ENCODE measurements at regions not wholly inside any gene's neighbourhood (a gene's known extent, or its start where the extent isn't known, plus 50 kb on each side); places are given as distances from the start of the nearest gene placed in this dataset.
A peak's percentile ranks its signal among the peaks of the same experiment; 100 is the strongest.

GRCh38 chr14:44291366-44291915 lies 215.6 kb downstream of the FSCB start:
- DNase-seq, result no peak

GRCh38 chr14:44287858-44288257 lies 219.2 kb downstream of the FSCB start:
- DNase-seq, result no peak

GRCh38 chr14:44286201-44286600 lies 220.9 kb downstream of the FSCB start:
- DNase-seq, result no peak

GRCh38 chr14:44283836-44284235 lies 223.2 kb downstream of the FSCB start:
- no peak for DNase-seq

- no peak for DNase-seq
These were observed 227.7 kb downstream of the FSCB start for GRCh38 chr14:44279357-44279756.

GRCh38 chr14:44271637-44272036 lies 235.4 kb downstream of the FSCB start:
- no peak for DNase-seq

GRCh38 chr14:44271006-44271405 lies 236.1 kb downstream of the FSCB start:
- DNase-seq, result no peak

GRCh38 chr14:44265246-44265645 lies 241.8 kb downstream of the FSCB start:
- no peak for DNase-seq

- no peak for DNase-seq
These were observed 291.4 kb downstream of the FSCB start for GRCh38 chr14:44215660-44216059.

- no peak for DNase-seq
These were observed 295.4 kb downstream of the FSCB start for GRCh38 chr14:44211718-44212117.

GRCh38 chr14:44204061-44204835 lies 302.8 kb downstream of the FSCB start:
- DNase-seq, result peak; percentile 62

- DNase-seq, result no peak
These were observed 326.1 kb downstream of the FSCB start for GRCh38 chr14:44180975-44181374.

GRCh38 chr14:44170556-44170955 lies 336.5 kb downstream of the FSCB start:
- no peak for DNase-seq

GRCh38 chr14:44170101-44170500 lies 337.0 kb downstream of the FSCB start:
- peak; percentile 6 for DNase-seq

- DNase-seq, result no peak
These were observed 338.5 kb downstream of the FSCB start for GRCh38 chr14:44168566-44168965.

GRCh38 chr14:44166611-44167010 lies 340.5 kb downstream of the FSCB start:
- DNase-seq, result no peak

GRCh38 chr14:44165936-44166335 lies 341.1 kb downstream of the FSCB start:
- no peak for DNase-seq

- no peak for DNase-seq
These were observed 341.8 kb downstream of the FSCB start for GRCh38 chr14:44165286-44165685.

- no peak for DNase-seq
These were observed 343.1 kb downstream of the FSCB start for GRCh38 chr14:44163946-44164345.

- no peak for DNase-seq
These were observed 344.9 kb downstream of the FSCB start for GRCh38 chr14:44162197-44162596.

- no peak for DNase-seq
These were observed 352.2 kb downstream of the FSCB start for GRCh38 chr14:44154874-44155273.

GRCh38 chr14:44154446-44154845 lies 352.6 kb downstream of the FSCB start:
- no peak for DNase-seq

GRCh38 chr14:44151130-44151820 lies 355.8 kb downstream of the FSCB start:
- no peak for DNase-seq

GRCh38 chr14:44149597-44149996 lies 357.5 kb downstream of the FSCB start:
- no peak for DNase-seq
